Prostate gland (tissue), 2 donors: ENCODE measurements at regions not wholly inside any gene's neighbourhood (a gene's known extent, or its start where the extent isn't known, plus 50 kb on each side); places are given as distances from the start of the nearest gene placed in this dataset.

Experiments used
- DNase-seq: peaks from one replicate; pipeline ENCODE4 v3.0.0-alpha.2; 2019; ENCODE audit warnings: low spot score
- H3K27ac ChIP-seq, 2 donors: fragments of 200-600 bp; sonication (generic); 2 replicates each; pipeline ENCODE4 v1.5.1; 2017 to 2019
- H3K27me3 ChIP-seq: fragments of 200-600 bp; sonication (generic); replicated peaks from 2 replicates; pipeline ENCODE4 v1.5.1; 2019; ENCODE audit not compliant: insufficient read depth
- H3K36me3 ChIP-seq, 2 donors: fragments of 200-600 bp; sonication (generic); 1 replicate in 1 of 2; 2 replicates in 1 of 2; pipeline versions ENCODE4 v1.5.1 to v1.8.1; 2017 to 2019
- H3K4me1 ChIP-seq: fragments of 200-600 bp; sonication (generic); replicated peaks from 2 replicates; pipeline ENCODE4 v1.5.1; 2019
- H3K4me3 ChIP-seq, 2 donors: fragments of 200-600 bp; sonication (generic); 2 replicates each; pipeline ENCODE4 v1.5.1; 2017 to 2019
- H3K9me3 ChIP-seq: fragments of 200-600 bp; sonication (generic); 2 replicates; pipeline ENCODE4 v1.5.1; 2017
- CTCF ChIP-seq, 4 experiments: fragments of 200-600 bp in 2 of 4; fragments of 450-650 bp in 2 of 4; sonication (generic) in 2 of 4; IDR thresholded peaks; 1 replicate in 3 of 4; 2 replicates in 1 of 4; pipeline ENCODE4 v1.5.1; 2016 to 2019; ENCODE audit warnings: antibody characterized with exemption in 4 of 4, mild to moderate bottlenecking in 2 of 4, moderate library complexity in 2 of 4
- POLR2A ChIP-seq: fragments of 450-650 bp; IDR thresholded peaks from one replicate; pipeline ENCODE4 v1.6.1; 2016; ENCODE audit warnings: antibody characterized with exemption, mild to moderate bottlenecking
- POLR2AphosphoS5 ChIP-seq: sonication (generic); formaldehyde crosslinking; IDR thresholded peaks from one replicate; pipeline ENCODE4 v1.6.1; 2017; ENCODE audit warnings: antibody characterized with exemption
- WGBS: methylation state at CpG from one replicate; pipeline ENCODE4 v1.1.5; 2018; 5-methylcytosine and 5-hydroxymethylcytosine counted together
- intact Hi-C: fragments of 100-400 bp; cut with DNase I; formaldehyde crosslinking; loops from one replicate; pipeline ENCODE4 v1.14.2; 2022

- no peaks in the 10 kb centered on the region for H3K36me3 ChIP-seq
- no peaks in the 10 kb centered on the region for H3K27me3 ChIP-seq
- no peaks in the 10 kb centered on the region for H3K4me1 ChIP-seq
- H3K27ac ChIP-seq = no peak overlapping the region
- DNase-seq = no peak
- TF ChIP-seq POLR2A = no peak
- TF ChIP-seq POLR2AphosphoS5 = no peak
- H3K9me3 ChIP-seq = no peaks in the 10 kb centered on the region
- no peak overlapping the region for H3K4me3 ChIP-seq
- intact Hi-C loops = no loop called here
- 100% methylated on average over 2 of the region's 4 CpGs for WGBS
These were observed 742.5 kb upstream of the MDGA2 start for GRCh38 chr14:48417715-48418500.

- Histone ChIP-seq H3K4me1 (no peaks in the 10 kb centered on the region), H3K27me3 (no peaks in the 10 kb centered on the region), H3K36me3 (no peaks in the 10 kb centered on the region), H3K27ac (no peak overlapping the region), H3K4me3 (no peak overlapping the region), H3K9me3 (no peaks in the 10 kb centered on the region)
- TF ChIP-seq POLR2A (no peak), CTCF (IDR thresholded peaks at IDR 0.05) (no peak), POLR2AphosphoS5 (no peak)
- no peak for DNase-seq
- intact Hi-C loops = no loop called here
- WGBS = 41% methylated on average over 1 of the region's 1 CpG
These were observed 725.9 kb upstream of the MDGA2 start for GRCh38 chr14:48401321-48401720.

GRCh38 chr14:48398675-48399282 is 723.4 kb upstream of the MDGA2 start:
- 52% methylated on average over 2 of the region's 2 CpGs for WGBS
- DNase-seq = no peak
- no peaks in the 10 kb centered on the region for H3K36me3 ChIP-seq
- no peaks in the 10 kb centered on the region for H3K9me3 ChIP-seq
- H3K27me3 ChIP-seq = no peaks in the 10 kb centered on the region
- no peaks in the 10 kb centered on the region for H3K4me1 ChIP-seq
- intact Hi-C loops = no loop called here
- no peak overlapping the region for H3K27ac ChIP-seq
- H3K4me3 ChIP-seq = no peak overlapping the region
- no peak for TF ChIP-seq POLR2AphosphoS5
- peak in 3 of 4 experiments; percentile 12 to 33 (median 32) for TF ChIP-seq CTCF (IDR thresholded peaks at IDR 0.05)

GRCh38 chr14:48391661-48392060 is 716.3 kb upstream of the MDGA2 start:
- no peaks in the 10 kb centered on the region for H3K36me3 ChIP-seq
- no peaks in the 10 kb centered on the region for H3K9me3 ChIP-seq
- H3K27me3 ChIP-seq = no peaks in the 10 kb centered on the region
- DNase-seq = no peak
- 64% methylated on average over 5 of the region's 5 CpGs for WGBS
- no peak overlapping the region for H3K4me3 ChIP-seq
- TF ChIP-seq POLR2AphosphoS5 = no peak
- TF ChIP-seq POLR2A = no peak
- TF ChIP-seq CTCF (IDR thresholded peaks at IDR 0.05) = no peak
- no peak overlapping the region for H3K27ac ChIP-seq
- no peaks in the 10 kb centered on the region for H3K4me1 ChIP-seq
- intact Hi-C loops = no loop called here

GRCh38 chr14:48390346-48390745 is 714.9 kb upstream of the MDGA2 start:
- H3K36me3 ChIP-seq = no peaks in the 10 kb centered on the region
- intact Hi-C loops = no loop called here
- no peaks in the 10 kb centered on the region for H3K4me1 ChIP-seq
- no peaks in the 10 kb centered on the region for H3K27me3 ChIP-seq
- DNase-seq = no peak
- H3K9me3 ChIP-seq = no peaks in the 10 kb centered on the region
- no peak overlapping the region for H3K27ac ChIP-seq
- WGBS = 58% methylated on average over 2 of the region's 2 CpGs
- no peak overlapping the region for H3K4me3 ChIP-seq
- TF ChIP-seq CTCF (IDR thresholded peaks at IDR 0.05) (no peak), POLR2AphosphoS5 (no peak), POLR2A (no peak)
